Epidermal melanocyte (primary cell): ENCODE measurements at regions not wholly inside any gene's neighbourhood (a gene's known extent, or its start where the extent isn't known, plus 50 kb on each side); places are given as distances from the start of the nearest gene placed in this dataset.

Experiments
- DNase-seq: peaks from one replicate; pipeline ENCODE4 v3.0.0; 2011; ENCODE audit warnings: low spot score; ENCODE audit not compliant: insufficient read length

GRCh38 chrX:9087271-9088040 lies 53.5 kb upstream of the FAM9B start:
- DNase-seq: no peak

- no peak for DNase-seq
Observed at GRCh38 chrX:9088896-9089295, 55.0 kb upstream of the FAM9B start.

GRCh38 chrX:9090766-9091165 lies 56.8 kb upstream of the FAM9B start:
- no peak for DNase-seq

- no peak for DNase-seq
Observed at GRCh38 chrX:9091258-9091657, 57.3 kb upstream of the FAM9B start.

- no peak for DNase-seq
Observed at GRCh38 chrX:9102956-9103355, 69.0 kb upstream of the FAM9B start.

GRCh38 chrX:9108054-9108453 lies 74.1 kb upstream of the FAM9B start:
- no peak for DNase-seq

- no peak for DNase-seq
Observed at GRCh38 chrX:9110808-9111207, 76.9 kb upstream of the FAM9B start.

GRCh38 chrX:9114245-9114644 lies 80.3 kb upstream of the FAM9B start:
- DNase-seq: no peak

- DNase-seq: no peak
Observed at GRCh38 chrX:9117851-9118250, 83.9 kb upstream of the FAM9B start.

GRCh38 chrX:9122519-9123245 lies 88.8 kb upstream of the FAM9B start:
- DNase-seq: no peak

GRCh38 chrX:9127986-9128385 lies 94.1 kb upstream of the FAM9B start:
- no peak for DNase-seq

GRCh38 chrX:9130031-9130430 lies 96.1 kb upstream of the FAM9B start:
- DNase-seq: no peak

- DNase-seq: no peak
Observed at GRCh38 chrX:9131066-9131465, 97.1 kb upstream of the FAM9B start.

GRCh38 chrX:9132036-9132638 lies 98.2 kb upstream of the FAM9B start:
- no peak for DNase-seq

GRCh38 chrX:9133426-9133825 lies 99.5 kb upstream of the FAM9B start:
- DNase-seq: no peak

- DNase-seq: no peak
Observed at GRCh38 chrX:9134366-9134765, 100.4 kb upstream of the FAM9B start.

GRCh38 chrX:9135901-9136510 lies 102.1 kb upstream of the FAM9B start:
- DNase-seq: no peak

GRCh38 chrX:9137152-9137551 lies 103.2 kb upstream of the FAM9B start:
- no peak for DNase-seq

GRCh38 chrX:9141496-9141895 lies 107.6 kb upstream of the FAM9B start:
- no peak for DNase-seq

GRCh38 chrX:9144701-9145241 lies 110.8 kb upstream of the FAM9B start:
- DNase-seq: no peak

GRCh38 chrX:9146657-9147056 lies 112.7 kb upstream of the FAM9B start:
- DNase-seq: no peak

GRCh38 chrX:9147086-9147485 lies 113.2 kb upstream of the FAM9B start:
- DNase-seq: no peak
